Stimulated activated CD8-positive, alpha-beta memory T cell treated with anti-CD3 and anti-CD28 coated beads, Interleukin-15, amount 100 ng/mL, for 1 hour (primary cell): ENCODE measurements at regions not wholly inside any gene's neighbourhood (a gene's known extent, or its start where the extent isn't known, plus 50 kb on each side); places are given as distances from the start of the nearest gene placed in this dataset.
A peak's percentile ranks its signal among the peaks of the same experiment; 100 is the strongest.
"Not testable (repeated sequence)": the region's sequence is repeated elsewhere in the genome, so short reads cannot be mapped to it uniquely, and the experiment has no call there.

Source experiments
- DNase-seq: peaks from one replicate; pipeline ENCODE4 v3.0.0-alpha.2; 2020; ENCODE audit warnings: low read depth

DNA sequence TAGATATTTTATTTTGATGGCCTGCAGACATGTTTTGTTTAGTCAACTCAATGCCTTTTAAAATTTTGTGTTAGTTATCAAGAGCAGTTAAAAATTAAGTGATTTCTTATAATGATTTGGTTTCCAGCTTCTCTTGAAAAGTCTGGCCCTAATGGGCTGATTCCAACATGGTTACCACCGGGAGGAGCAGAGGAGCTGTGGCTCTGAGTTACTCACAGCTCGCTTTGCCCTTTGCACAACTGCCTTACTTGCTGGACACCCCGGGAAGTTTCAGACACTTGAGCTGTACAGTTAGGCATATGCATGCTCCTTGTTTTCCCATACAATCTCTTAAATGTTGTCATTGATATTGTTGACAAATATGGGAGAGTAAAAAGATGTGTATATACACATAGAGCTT, 173.1 kb upstream of the MMS22L start:
- no peak for DNase-seq

DNA sequence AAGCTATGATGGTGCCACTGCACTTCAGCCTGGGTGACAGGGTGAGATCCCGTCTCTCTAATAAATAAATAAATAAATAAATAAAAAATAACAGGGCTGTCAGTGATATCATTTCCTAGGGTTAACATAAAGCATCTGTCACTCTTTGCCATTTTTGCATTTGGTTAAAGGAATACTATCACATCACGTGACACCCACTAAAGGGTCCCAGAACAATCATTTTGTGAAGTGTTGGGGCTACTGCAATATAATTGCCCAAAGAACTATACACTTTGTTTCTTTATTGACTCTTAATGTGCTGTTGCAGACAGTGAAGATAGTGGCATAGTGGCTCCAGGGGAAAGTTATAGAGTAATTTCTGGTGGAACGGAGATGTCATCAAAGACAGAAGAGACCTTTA, 176.5 kb upstream of the MMS22L start:
- no peak for DNase-seq

DNA sequence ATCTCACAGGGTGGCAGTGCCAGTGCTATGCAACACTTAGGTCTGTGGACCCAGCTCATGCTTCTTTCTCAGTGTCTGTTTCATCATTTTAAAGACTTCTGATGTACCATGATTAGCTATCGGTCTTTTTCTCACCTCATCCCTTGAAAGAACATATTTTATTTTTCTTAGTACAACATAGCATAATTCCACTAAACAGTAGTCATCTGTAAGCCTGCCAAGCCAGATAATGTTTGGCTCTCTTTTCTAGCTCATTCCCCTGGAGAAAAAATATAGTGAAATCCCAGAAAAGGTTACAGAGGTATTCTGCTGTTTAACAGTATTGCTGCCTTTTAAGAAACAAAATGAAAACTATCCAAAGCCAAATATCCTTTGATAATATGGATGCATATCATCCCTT, 177.0 kb upstream of the MMS22L start:
- no peak for DNase-seq

DNA sequence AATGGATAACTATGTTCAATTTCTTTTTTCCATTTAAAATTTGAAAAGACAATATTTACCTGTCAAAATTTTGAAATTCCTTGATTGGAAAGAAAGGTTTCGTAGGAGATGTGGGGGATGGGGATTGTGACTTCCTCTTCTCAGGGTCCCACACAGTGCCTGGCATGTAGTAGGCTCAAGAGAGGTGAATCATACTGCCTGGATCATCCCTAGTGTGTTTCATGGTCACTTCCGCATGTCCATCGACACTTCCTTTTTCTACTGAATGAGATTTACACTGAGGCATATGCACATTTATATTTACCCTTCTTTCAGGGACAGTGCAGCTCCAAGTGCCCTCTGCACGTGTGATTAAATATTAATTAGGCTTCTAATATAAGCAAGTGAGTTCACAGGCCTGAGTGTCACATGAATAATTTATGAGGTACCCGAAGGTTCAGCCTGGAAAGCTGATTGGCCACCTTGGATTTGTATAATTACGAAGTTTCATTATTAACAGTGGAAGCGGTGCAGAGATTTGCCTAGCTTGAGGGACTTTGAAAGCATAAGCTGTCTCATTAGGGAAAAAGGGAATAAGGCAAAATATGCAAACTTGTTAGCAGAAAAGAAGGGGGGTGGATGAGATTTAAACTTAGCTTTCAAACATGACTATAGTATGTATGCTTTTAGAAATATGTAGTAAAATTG, 177.5 kb upstream of the MMS22L start:
- DNase-seq: no peak

DNA sequence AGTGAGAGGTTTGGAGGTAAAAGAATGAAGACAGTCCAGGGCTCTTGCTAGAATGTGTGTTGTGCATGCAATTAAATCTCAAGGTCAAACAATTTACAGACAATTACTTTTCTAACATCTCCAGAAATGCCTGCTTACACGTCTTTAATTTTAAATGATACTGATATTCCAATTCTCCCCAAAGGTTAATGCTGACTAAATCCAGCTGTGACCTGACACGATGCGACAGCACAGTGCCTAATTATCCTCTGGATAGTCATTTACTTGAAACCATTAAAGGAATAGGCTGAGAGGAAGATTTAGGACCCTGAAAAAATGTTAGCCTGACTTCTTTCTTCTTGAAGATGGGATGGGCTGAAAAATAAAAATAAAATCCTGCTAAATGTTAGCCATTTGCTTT, 178.2 kb upstream of the MMS22L start:
- DNase-seq: no peak

DNA sequence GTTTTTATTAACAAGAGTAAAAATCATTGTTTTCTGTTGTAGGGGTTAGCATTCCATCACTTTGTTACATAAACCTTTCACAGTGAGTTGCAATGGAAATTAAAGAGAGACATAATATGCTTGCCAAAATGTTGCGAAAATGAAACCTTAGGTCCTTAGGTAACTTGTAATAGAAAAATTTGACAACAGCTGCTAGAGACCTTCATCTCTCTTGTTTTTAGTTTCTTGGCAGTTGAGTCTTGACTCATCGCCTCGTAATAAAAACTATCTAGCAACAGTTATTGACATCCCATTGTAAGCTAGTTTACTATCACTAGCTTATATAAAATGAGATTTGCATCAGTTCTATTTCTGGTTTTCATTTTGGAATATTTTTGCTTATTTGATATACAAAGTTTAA, 179.0 kb upstream of the MMS22L start:
- DNase-seq: no peak

DNA sequence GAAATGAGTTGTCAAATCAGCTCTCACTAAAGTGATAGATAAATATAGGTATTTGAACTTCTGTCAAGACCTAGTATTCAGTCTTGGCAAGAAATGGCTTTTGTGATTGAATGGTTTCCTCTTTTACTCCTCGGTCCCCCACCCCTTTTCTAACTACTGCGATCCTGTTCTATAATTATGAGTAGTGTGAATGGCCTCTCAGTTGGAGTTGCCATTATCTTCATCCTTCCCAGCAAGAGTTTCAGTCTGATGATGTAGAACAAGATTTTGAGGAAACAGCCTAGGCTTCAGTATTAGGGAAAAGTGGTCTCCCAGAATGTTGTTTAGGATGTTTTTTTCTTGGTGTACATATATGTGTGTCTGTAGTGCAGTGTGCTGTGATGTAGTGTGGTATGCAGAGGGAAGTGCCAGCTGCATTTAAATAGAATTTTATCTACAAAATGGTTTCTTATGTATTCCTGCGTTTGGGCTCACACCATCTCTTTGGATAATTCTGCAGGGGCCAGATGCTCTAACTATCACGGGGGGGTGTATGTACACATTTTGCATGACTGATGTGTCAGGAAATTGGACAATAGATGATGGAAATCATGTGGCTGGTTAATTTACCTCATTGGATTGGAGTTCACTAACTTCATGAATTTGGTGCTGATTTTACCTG, 180.1 kb upstream of the MMS22L start:
- DNase-seq: no peak

DNA sequence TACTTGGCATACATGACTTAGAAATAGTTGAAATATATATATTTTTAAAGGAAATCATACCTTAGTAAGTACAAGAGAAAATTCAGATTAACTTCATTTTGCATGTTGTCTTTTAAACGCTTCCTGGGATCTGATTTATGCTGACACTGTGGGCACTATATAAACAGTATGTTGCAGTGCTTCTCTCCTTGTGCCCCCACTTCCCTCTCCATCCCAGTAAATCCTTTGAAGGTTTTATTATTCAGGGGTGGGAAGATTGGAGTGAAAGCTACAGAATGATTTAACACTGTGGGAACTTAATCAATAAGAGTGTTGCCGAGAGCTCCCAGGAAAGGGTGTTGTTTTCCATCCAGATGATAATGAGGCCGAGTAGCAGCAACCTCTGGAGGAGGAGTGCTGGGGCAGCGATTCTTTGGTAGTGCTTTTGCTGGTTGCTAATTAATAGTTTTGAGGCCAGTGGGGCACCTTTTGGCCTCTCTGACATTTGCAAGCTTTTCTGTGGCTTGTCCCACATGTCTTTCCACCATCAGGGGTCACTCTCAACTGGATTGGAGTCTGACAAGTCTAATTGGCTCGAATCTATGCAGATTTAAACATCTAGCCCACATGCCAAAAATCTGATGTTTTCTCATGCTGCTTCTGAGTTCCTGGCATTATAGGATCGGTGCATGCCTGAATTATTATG, 183.0 kb upstream of the MMS22L start:
- DNase-seq: no peak

DNA sequence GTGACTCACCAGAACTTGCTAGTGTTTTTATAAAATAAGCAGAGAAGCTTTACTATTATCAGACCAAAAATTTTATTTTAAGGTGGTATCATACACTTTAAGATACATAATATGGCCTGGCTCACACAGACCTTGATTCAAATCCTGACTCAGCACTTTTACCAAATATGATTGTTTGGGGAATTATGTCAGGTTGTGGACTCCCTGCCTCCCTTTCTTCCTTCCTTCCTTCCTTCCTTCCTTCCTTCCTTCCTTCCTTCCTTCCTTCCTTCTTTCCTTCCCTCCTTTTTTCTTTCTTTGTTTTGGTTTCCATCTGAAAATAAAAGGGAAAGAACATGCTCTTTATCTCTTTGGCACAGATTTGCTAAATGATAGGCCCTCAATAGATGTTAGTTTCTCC, 186.0 kb upstream of the MMS22L start:
- DNase-seq: no peak

DNA sequence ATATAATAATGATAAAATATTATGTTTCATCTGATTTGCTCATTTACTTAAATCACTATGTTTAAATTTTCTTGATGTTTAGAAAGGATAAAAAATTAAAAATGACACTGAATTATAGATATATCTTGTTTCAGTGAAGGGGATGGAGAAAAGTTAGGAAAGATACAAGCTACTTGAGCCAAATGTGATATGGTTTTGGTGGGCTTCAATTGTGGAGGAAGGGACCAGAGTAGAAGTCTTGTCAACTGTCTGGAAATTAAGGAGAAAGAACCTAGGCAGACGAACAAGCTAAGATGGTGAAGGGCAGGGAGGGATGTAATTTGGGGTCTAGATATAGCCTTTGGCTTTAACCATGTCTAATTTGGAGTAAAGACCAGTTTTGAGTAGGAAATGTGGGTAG, 186.4 kb upstream of the MMS22L start:
- DNase-seq: no peak

DNA sequence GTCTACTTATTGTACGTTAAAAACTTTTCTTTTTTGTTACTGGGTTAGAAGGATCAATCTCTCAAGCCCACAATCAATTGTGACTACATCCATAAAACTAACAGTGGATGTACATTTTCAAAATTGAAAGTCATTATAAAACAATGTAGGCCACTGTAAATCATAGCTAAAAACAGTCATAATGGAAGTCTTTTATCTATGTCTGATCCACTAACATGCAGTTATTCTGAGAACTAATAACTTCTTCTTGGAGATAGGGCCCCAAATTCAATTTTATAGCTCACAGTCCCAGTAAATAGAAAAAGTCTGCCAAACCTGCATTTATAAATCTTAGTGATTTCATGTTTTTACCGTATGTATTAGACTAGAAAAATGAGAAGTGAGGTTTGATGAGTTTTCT, 187.3 kb upstream of the MMS22L start:
- no peak for DNase-seq

DNA sequence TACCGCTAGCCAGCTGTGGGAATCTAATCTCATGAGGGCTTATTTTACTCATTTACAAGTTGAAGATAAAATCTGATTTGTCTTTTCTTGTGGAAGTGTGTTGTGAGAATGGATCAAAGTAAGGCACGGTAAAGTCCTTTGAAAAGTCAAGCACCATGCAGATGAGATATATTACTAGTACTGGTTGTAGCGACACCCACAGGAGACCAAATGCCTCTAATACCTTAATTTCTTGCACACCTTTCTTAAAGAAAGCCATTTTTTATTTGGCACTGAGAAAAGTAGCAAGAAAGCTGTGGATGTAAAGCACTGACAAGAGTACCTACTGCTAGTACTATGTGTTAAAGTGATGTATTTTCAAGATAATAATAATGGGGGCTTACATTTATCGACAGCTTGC, 191.0 kb upstream of the MMS22L start:
- DNase-seq: no peak

DNA sequence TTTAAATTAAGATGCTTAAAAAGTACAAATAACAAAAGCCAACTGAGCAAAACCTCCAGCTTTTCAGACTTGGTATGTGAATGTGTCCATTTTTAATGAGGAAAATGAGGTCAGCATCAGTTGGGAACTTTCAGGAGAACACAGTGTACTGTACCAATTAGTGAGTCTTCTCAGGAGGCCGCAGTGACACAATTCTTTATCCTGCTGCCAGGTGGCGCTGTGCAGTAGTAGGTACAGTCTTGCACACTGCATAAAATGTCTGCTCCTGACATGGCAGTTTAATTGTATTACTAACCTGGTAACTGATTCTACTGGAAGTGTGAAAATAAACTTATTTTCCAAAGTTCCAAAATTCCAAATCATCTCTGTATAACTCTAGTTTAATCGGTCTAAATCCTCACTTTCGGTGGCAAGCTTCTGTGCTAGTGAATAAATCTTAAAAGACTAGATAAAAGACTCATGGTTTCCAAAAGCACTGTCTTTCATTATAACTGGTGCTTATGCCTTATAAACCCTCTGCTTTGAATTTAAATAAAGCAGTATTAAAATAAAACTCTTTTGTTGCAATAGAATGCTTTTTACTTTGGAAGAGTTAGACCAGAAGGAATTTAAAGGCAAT, 214.8 kb upstream of the MMS22L start:
- peak; percentile 31 for DNase-seq

DNA sequence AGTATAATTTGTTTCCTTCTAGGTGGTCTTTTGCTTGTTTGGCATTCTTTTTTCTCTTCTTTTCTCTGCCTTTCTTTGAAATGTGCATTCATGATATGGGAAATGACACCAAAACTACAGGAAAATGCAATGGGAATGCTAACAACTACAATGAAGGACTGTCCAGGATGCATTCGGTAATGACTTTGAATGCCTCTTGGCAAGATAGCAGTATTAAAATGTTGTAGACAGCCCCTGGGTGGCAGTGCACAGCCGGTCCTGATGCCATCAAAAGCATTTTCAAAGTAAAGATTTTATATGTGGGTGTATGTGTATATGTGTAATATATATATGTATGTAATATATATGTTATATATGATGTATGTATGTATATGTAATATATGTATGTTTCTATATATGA, 218.8 kb upstream of the MMS22L start:
- DNase-seq: no peak

DNA sequence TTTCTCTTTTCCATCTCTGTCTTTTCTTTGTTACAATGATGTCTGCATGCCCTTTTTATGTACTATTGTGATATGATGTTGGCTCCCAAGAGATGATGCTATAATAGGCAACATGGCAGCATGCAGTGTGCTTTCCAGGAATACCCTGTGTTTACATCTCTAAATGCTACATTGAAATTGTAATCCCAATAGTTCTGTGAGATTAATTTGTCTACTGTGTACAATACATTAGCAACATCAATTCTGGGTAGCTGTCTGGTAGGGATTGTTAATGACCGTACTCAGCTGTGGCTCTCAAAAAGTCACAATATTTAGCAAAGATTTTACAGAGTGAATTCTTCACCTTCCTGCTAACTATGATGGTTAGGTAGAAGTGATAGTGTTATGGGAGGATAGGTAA, 225.6 kb upstream of the MMS22L start:
- DNase-seq: no peak

DNA sequence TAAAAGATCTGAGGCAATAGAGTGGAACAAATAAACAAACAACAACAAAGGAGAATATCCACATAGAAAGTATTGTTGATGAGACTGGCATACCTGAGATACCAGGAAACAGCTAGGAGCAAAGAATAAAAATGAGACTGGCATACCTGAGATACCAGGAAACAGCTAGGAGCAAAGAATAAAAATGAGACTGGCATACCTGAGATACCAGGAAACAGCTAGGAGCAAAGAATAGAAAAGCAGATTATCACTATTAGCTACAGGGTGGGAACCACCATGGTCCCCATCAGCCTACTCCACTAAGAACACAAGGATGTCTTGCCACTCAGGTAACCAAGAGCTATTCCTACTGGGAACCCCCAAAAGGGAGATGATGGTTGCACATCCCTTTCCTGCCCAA, 230.2 kb upstream of the MMS22L start:
- DNase-seq: not testable (repeated sequence)

DNA sequence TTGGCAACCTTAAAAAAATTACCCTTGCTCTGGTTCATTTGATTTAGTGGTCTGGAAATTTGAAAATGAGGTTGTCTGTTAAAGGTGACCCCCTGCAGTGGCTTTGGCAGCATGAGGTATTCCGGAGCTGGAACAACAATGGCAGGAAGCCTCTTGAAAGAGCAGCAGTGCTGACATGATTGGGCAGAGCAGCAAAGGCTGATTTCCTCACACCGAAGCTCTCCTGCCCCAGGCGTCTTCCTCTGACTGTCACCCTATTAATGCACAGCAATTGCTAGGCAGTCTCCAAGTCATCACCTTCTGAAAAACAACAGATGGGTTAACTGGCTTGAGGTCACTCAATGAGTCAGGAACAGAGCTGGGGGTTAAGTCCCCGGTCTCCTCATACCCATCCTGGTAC, 241.8 kb upstream of the MMS22L start:
- DNase-seq: no peak

DNA sequence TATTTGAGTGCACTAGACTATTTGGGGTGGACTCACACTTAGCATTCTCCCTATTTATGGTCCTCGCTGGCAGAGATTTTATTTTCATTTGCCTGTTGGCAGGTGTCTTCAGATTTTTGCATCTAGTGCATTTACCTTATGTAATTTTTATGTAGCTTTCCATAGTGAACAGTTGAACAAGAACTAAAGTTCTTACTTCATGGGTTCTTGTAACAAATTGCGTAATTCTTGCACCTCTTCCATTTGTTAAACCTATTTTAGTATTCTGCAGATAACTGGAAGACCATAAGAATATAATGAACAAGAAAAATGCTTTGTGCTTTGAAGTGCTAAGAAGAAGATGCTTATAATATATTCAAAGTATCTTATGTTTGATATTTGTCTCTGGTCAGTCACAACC, 252.8 kb upstream of the MMS22L start:
- DNase-seq: no peak

DNA sequence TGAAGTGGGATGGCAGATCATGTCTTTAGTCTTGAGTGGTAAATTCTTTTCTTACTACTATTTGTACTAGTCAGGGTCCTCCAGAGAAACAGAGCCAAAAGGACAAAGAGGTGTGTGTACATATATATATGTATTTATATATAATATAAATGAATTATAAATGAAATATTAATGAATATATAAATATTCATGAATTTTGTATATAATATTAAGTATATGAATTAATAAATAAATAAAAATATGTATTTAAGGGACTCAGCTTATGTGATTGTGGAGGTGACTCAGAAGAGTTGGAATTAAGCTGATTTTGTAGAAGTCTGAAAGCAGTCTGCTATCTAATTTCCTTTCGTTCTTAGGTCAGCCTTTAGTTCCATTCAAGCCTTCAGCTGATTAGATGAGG, 265.3 kb upstream of the MMS22L start:
- no peak for DNase-seq

DNA sequence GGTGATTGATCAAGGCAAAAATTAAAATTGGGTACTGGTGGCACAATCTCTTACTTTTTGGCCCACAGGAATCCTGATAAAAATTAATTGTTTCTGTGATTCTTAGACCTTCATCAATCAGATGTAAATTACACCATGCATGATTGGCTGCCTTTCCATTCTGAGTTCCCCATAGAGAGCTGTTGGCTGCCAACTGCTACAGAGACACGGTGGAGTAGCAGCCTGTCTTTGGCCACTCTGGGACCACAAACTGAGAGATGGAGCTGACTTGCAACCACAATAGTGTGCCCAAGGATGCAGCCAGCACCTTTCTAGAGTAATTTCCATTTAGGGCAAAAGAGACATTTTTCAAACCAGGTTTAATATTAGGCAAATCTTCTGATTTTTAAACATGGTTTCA, 274.3 kb upstream of the MMS22L start:
- DNase-seq: no peak

DNA sequence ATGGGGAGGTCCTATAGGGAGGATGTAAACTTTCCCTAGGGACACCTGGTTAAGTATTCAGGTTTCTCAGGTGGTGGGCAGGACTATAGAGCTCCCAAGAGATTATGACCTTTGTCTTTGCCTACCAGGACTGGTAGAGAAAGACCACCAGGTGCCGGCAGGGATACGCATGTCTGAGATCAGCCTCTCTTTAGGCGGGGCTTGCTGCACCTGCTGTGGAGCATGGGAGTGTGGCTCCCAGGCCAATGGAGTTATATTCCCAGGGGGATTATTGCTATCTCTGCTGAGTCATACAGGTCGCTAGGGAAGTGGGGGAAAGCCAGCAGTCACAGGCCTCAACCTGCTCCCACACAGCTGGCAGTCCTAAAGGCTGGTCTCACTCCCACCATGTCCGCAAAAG, 280.5 kb upstream of the MMS22L start:
- no peak for DNase-seq

DNA sequence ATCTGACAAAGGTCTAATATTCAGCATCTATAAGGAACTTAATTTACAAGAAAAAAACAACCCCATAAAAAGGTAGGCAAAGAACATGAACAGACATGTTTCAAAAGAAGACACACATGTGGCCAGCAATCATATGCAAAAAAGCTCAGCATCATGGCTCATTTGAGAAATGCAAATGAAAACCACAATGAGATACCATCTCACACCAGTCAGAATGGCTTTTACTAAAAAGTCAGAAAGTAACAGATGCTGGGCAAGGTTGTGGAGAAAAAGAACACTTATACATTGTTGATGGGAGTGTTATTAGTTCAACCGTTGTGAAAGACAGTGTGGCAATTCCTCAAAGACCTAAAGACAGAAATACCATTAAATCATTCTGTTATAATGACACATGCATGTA, 289.9 kb upstream of the MMS22L start:
- no peak for DNase-seq

DNA sequence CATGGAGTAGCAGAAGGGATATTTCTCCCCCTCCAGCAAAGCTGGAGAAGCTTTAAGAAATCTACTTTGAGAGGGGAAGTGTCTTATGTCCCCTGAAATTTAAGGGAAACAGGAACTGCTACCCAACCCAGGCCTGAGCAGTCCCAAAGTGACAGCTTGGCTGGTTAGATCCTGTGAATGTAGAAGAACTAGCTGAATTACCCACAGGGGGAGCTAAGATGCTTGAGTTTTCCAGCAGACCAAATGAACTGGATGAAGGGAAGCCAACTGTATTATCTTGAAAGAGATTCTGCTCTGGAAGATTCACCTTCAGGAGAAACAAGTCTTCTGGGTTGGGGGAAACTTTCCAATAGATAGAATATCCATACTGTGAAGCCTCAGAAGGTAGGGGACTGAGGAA, 303.3 kb upstream of the MMS22L start:
- no peak for DNase-seq
